ENCODE measurements at regions not wholly inside any gene's neighbourhood (a gene's known extent, or its start where the extent isn't known, plus 50 kb on each side); places are given as distances from the start of the nearest gene placed in this dataset.

DNA sequence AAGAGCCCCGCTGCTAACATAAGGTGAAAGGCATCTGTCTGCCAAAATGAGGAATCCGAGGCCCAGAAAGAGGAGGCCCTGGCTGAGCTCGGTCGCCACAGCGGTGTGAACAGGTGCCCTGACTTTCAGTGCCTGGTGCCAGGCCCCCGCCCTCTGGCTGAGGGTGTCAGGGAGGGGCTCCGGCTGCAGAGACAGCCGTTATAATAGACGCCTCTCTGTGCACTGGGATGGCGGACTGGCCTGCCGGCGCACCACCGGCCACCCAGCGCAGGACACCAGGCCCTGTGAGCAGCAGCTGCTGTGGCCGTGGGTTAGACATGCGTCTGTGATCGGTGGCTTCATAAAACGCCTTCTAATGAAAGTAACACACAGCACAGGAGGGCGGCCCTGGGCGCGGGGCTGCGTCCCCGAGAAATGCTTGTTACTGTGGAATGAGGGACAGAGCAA is 51.4 kb upstream of the ACTRT2 start:
- Mint-ChIP-seq H3K27me3 (ENCODE audit: low read depth) (no peaks in the 10 kb centered on the region), H3K27ac (ENCODE audit: unreplicated experiment) (no peak overlapping the region), H3K4me3 (no peak overlapping the region), H3K4me1 (no peaks in the 10 kb centered on the region), H3K9me3 (peaks cover 3% of the 10 kb centered on the region), H3K36me3 (ENCODE audit: low read depth) (no peaks in the 10 kb centered on the region)
- DNase-seq (ENCODE audit: low read depth, low spot score): no peak
- TF ChIP-seq CTCF (conservative IDR thresholded peaks at IDR 0.05): no peak

DNA sequence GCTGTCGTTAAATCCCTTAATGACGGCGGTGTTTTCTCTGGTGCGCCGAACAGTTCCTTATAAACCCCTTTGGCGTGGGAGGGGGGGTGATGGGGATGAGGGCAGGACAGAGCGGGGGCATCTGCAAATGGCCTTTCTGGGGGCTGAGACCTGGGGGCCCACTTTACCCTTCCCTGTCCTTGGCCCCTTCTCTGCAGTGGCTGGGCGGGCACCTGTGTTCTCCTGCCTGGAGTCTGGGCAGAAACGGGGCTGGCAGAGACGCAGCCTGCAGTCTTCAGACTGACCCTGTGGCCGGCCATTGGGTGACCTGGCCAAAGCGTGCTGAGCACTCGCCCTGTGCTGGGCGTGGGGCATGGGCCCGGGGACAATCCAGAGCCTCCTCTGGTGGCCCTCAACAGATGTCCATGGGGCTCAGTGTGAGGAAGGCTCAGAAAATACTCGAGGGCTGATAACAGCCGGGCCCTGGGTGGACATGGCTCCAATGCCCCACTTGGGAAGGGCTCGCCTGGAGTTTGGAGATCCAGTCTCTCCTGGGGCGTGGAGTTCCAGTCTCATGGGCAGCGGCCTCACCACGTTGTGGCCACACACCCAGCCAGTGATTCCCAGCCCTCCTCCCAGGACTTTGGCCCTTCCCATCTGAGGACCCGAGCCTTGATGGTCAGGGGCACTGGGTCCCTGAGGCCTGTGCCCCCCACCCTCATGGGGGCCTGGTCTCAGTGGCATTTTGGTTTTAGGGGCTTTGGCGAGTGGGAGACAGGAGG is 50.8 kb upstream of the ACTRT2 start:
- Mint-ChIP-seq H3K27me3 (ENCODE audit: low read depth) (no peaks in the 10 kb centered on the region), H3K36me3 (ENCODE audit: low read depth) (no peaks in the 10 kb centered on the region), H3K9me3 (peaks cover 3% of the 10 kb centered on the region), H3K4me3 (no peak overlapping the region), H3K27ac (ENCODE audit: unreplicated experiment) (no peak overlapping the region), H3K4me1 (no peaks in the 10 kb centered on the region)
- TF ChIP-seq CTCF (conservative IDR thresholded peaks at IDR 0.05): no peak
- no peak for DNase-seq (ENCODE audit: low read depth, low spot score)

DNA sequence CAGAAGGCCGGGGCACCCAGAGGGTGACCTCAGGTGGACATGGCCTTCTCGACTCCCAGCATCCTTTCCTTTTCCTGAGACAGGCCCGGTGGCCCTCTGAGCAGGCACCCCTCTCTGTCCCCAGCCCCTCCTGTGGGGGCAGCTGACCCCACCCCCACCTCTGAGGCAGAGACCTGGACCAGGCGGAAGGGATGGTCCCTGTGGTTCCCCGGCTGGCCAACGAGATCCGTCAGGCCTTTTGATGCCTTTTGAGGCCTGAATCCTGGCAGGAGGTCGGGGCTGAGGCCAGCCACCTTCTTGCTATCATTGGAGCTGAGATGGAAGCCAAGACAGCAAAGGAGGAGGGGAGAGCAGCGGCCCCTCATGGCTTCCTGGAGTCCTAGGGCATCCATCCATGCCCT is 50.2 kb upstream of the ACTRT2 start:
- Mint-ChIP-seq H3K9me3 (no peaks in the 10 kb centered on the region), H3K4me3 (no peak overlapping the region), H3K36me3 (ENCODE audit: low read depth) (no peaks in the 10 kb centered on the region), H3K27me3 (ENCODE audit: low read depth) (no peaks in the 10 kb centered on the region), H3K27ac (ENCODE audit: unreplicated experiment) (no peak overlapping the region), H3K4me1 (no peaks in the 10 kb centered on the region)
- no peak for TF ChIP-seq CTCF (conservative IDR thresholded peaks at IDR 0.05)
- no peak for DNase-seq (ENCODE audit: low read depth, low spot score)
